ENCODE measurements at regions not wholly inside any gene's neighbourhood (a gene's known extent, or its start where the extent isn't known, plus 50 kb on each side); places are given as distances from the start of the nearest gene placed in this dataset.

DNA sequence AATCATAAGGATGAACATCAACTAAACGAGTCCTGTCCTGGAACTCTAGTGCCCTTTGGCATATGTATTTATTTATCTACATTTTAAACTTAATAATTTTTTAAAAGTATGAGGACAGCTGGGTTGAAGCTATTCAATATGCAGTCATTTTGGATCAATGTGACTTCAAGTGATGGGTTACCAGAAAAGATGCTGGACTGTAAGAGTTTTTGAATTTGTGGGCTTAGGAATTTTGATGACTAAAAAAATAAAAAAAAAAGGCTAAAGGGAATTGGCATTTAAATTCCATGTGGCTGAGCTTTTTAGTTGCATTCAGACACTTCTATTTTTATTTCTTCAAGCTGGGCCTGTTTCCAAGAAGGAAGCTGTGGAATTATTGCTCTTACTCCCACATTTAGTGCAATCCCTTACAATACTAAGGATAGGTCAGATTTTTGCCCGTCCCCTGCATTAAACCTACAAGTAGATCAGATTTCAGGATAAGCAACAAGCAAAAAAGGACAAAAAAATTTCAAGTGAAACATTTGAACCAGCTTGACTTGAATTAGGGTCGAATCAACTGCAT is 704.2 kb upstream of the CITED2 start:
- Histone ChIP-seq H3K27me3 (ENCODE audit: low read length) (no peaks in the 10 kb centered on the region), H3K36me3 (ENCODE audit: low read length) (no peaks in the 10 kb centered on the region), H3K27ac (ENCODE audit: low read depth, low read length) (no peak overlapping the region), H3K4me3 (ENCODE audit: insufficient read depth, low read length, poor library complexity, severe bottlenecking) (no peak overlapping the region), H4K20me1 (ENCODE audit: low read depth, low read length) (no peaks in the 10 kb centered on the region), H3K4me2 (ENCODE audit: low read depth, low read length, poor library complexity, severe bottlenecking) (no peak overlapping the region), H2AFZ (ENCODE audit: low read depth, low read length, severe bottlenecking) (no peak overlapping the region), H3K79me2 (ENCODE audit: insufficient read depth, low read length) (no peaks in the 10 kb centered on the region), H3F3A (ENCODE audit: insufficient read depth) (no peaks in the 10 kb centered on the region), H3K9me2 (replicated peaks; ENCODE audit: insufficient read depth, low read length) (no peaks in the 10 kb centered on the region), H3K9ac (ENCODE audit: low read length) (no peak overlapping the region), H3K9me3 (ENCODE audit: insufficient read depth, low read length) (no peaks in the 10 kb centered on the region)
- TF ChIP-seq, protein P1, sequence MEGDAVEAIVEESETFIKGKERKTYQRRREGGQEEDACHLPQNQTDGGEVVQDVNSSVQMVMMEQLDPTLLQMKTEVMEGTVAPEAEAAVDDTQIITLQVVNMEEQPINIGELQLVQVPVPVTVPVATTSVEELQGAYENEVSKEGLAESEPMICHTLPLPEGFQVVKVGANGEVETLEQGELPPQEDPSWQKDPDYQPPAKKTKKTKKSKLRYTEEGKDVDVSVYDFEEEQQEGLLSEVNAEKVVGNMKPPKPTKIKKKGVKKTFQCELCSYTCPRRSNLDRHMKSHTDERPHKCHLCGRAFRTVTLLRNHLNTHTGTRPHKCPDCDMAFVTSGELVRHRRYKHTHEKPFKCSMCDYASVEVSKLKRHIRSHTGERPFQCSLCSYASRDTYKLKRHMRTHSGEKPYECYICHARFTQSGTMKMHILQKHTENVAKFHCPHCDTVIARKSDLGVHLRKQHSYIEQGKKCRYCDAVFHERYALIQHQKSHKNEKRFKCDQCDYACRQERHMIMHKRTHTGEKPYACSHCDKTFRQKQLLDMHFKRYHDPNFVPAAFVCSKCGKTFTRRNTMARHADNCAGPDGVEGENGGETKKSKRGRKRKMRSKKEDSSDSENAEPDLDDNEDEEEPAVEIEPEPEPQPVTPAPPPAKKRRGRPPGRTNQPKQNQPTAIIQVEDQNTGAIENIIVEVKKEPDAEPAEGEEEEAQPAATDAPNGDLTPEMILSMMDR (IDR thresholded peaks at IDR 0.05; ENCODE audit: insufficient read depth, low read length, poor library complexity, severe bottlenecking): no peak
- no peak for TF ChIP-seq EZH2phosphoT487 (conservative IDR thresholded peaks at IDR 0.05; ENCODE audit: low read length)

DNA sequence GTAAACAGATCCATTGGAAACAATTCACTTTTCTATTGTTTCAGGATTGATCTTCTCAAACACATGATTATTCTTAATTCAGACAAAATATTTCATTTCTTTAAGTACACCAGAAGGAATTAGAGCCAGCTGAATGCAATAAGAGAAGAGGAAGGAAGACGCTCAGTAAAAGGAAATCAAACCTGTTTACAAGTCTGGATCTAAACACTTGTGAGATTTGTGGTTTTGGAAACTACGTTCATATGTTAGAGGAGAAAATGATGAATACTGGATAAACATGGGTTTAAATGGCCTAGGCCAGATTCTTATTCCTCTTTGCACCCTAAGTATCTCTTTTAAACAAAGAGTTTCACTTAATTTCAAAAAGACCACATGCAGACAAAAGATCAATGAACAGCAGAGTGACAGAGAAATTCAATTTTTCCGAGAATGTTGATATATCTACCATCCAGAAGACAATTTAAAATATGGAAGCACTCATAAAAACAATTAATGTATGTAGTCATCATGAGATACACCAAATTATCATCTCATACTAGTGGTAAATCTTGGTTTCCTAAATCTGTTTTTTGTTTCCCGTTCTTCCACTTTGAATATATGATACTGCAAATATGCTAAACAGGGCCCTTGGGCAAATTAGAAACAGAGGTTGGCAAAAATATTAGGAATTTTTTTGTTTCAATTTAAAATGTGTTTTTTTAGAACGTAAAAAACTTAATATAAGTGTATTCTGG is 703.5 kb upstream of the CITED2 start:
- H3K9me2 ChIP-seq (replicated peaks; ENCODE audit: insufficient read depth, low read length): no peaks in the 10 kb centered on the region
- H3K27ac ChIP-seq (ENCODE audit: low read depth, low read length): no peak overlapping the region
- H3K4me2 ChIP-seq (ENCODE audit: low read depth, low read length, poor library complexity, severe bottlenecking): no peak overlapping the region
- no peaks in the 10 kb centered on the region for H3K9me3 ChIP-seq (ENCODE audit: insufficient read depth, low read length)
- no peaks in the 10 kb centered on the region for H4K20me1 ChIP-seq (ENCODE audit: low read depth, low read length)
- TF ChIP-seq EZH2phosphoT487 (conservative IDR thresholded peaks at IDR 0.05; ENCODE audit: low read length): no peak
- H2AFZ ChIP-seq (ENCODE audit: low read depth, low read length, severe bottlenecking): no peak overlapping the region
- H3K36me3 ChIP-seq (ENCODE audit: low read length): no peaks in the 10 kb centered on the region
- no peak overlapping the region for H3K4me3 ChIP-seq (ENCODE audit: insufficient read depth, low read length, poor library complexity, severe bottlenecking)
- H3K79me2 ChIP-seq (ENCODE audit: insufficient read depth, low read length): no peaks in the 10 kb centered on the region
- H3F3A ChIP-seq (ENCODE audit: insufficient read depth): no peaks in the 10 kb centered on the region
- no peak overlapping the region for H3K9ac ChIP-seq (ENCODE audit: low read length)
- no peaks in the 10 kb centered on the region for H3K27me3 ChIP-seq (ENCODE audit: low read length)

DNA sequence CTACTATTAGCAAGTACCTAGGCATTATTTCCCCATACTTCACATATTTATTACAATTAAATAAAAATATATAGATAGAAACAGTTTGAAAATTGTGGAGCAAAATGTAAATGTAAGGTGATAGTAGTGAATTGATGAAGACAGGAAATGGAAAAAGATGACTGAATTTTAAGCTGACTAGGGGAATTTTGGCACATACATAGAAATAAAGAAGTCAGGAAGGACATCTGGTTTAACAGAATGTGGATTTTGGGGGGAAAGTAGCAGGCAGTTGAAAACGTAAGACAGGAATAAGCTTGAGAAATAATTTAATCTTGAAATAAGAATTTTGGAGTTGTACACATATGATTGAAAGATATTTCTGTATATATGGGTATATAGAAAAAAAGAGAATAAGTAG is 701.7 kb upstream of the CITED2 start:
- no peak overlapping the region for H2AFZ ChIP-seq (ENCODE audit: low read depth, low read length, severe bottlenecking)
- no peaks in the 10 kb centered on the region for H3K9me2 ChIP-seq (replicated peaks; ENCODE audit: insufficient read depth, low read length)
- H3K79me2 ChIP-seq (ENCODE audit: insufficient read depth, low read length): no peaks in the 10 kb centered on the region
- no peaks in the 10 kb centered on the region for H4K20me1 ChIP-seq (ENCODE audit: low read depth, low read length)
- H3K36me3 ChIP-seq (ENCODE audit: low read length): no peaks in the 10 kb centered on the region
- H3K9me3 ChIP-seq (ENCODE audit: insufficient read depth, low read length): no peaks in the 10 kb centered on the region
- H3K27me3 ChIP-seq (ENCODE audit: low read length): no peaks in the 10 kb centered on the region
- H3K4me3 ChIP-seq (ENCODE audit: insufficient read depth, low read length, poor library complexity, severe bottlenecking): no peak overlapping the region
- no peak for TF ChIP-seq EZH2phosphoT487 (conservative IDR thresholded peaks at IDR 0.05; ENCODE audit: low read length)
- TF ChIP-seq, protein P1 (IDR thresholded peaks at IDR 0.05; ENCODE audit: insufficient read depth, low read length, poor library complexity, severe bottlenecking): no peak
- H3K27ac ChIP-seq (ENCODE audit: low read depth, low read length): no peak overlapping the region
- H3K9ac ChIP-seq (ENCODE audit: low read length): no peak overlapping the region
- H3F3A ChIP-seq (ENCODE audit: insufficient read depth): no peaks in the 10 kb centered on the region
- H3K4me2 ChIP-seq (ENCODE audit: low read depth, low read length, poor library complexity, severe bottlenecking): no peak overlapping the region

DNA sequence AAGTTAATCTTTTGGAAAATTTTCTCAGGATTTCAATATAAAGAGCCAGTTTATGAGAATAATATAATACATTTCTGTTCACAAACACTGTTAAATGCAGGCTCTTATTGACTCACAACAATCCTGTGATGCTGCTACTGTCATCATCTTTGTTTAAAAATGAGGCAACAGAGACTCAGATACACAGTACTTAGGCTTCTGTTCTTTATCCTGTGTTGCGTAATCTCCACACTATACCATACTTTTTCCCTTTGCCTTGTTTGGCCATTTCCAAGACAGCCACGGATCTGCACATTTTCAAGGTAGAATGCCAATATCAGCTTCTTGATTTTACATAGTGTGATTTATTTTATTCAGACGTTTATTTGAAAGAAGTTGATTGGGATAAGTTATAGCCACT is 699.0 kb upstream of the CITED2 start:
- TF ChIP-seq, protein P1 (IDR thresholded peaks at IDR 0.05; ENCODE audit: insufficient read depth, low read length, poor library complexity, severe bottlenecking): no peak
- no peak for TF ChIP-seq EZH2phosphoT487 (conservative IDR thresholded peaks at IDR 0.05; ENCODE audit: low read length)
- Histone ChIP-seq H3K9ac (ENCODE audit: low read length) (no peak overlapping the region), H2AFZ (ENCODE audit: low read depth, low read length, severe bottlenecking) (no peak overlapping the region), H3K79me2 (ENCODE audit: insufficient read depth, low read length) (no peaks in the 10 kb centered on the region), H3K36me3 (ENCODE audit: low read length) (no peaks in the 10 kb centered on the region), H3F3A (ENCODE audit: insufficient read depth) (no peaks in the 10 kb centered on the region), H3K9me3 (ENCODE audit: insufficient read depth, low read length) (no peaks in the 10 kb centered on the region), H3K9me2 (replicated peaks; ENCODE audit: insufficient read depth, low read length) (no peaks in the 10 kb centered on the region), H4K20me1 (ENCODE audit: low read depth, low read length) (no peaks in the 10 kb centered on the region), H3K27ac (ENCODE audit: low read depth, low read length) (no peak overlapping the region), H3K27me3 (ENCODE audit: low read length) (no peaks in the 10 kb centered on the region), H3K4me3 (ENCODE audit: insufficient read depth, low read length, poor library complexity, severe bottlenecking) (no peak overlapping the region), H3K4me2 (ENCODE audit: low read depth, low read length, poor library complexity, severe bottlenecking) (no peak overlapping the region)
